ENCODE measurements at regions not wholly inside any gene's neighbourhood (a gene's known extent, or its start where the extent isn't known, plus 50 kb on each side); places are given as distances from the start of the nearest gene placed in this dataset.
"Not testable (repeated sequence)": the region's sequence is repeated elsewhere in the genome, so short reads cannot be mapped to it uniquely, and the experiment has no call there.

GRCh38 chr2:138095336-138095735 is 131.1 kb downstream of the HNMT start:
- Mint-ChIP-seq H3K27me3 (ENCODE audit: unreplicated experiment) (no peaks in the 10 kb centered on the region), H3K36me3 (ENCODE audit: low read depth, unreplicated experiment) (no peaks in the 10 kb centered on the region), H3K9me3 (ENCODE audit: unreplicated experiment) (no peaks in the 10 kb centered on the region), H3K27ac (ENCODE audit: unreplicated experiment) (no peak overlapping the region), H3K4me3 (ENCODE audit: unreplicated experiment) (no peak overlapping the region), H3K4me1 (ENCODE audit: unreplicated experiment) (no peaks in the 10 kb centered on the region)
- TF ChIP-seq, protein P1, sequence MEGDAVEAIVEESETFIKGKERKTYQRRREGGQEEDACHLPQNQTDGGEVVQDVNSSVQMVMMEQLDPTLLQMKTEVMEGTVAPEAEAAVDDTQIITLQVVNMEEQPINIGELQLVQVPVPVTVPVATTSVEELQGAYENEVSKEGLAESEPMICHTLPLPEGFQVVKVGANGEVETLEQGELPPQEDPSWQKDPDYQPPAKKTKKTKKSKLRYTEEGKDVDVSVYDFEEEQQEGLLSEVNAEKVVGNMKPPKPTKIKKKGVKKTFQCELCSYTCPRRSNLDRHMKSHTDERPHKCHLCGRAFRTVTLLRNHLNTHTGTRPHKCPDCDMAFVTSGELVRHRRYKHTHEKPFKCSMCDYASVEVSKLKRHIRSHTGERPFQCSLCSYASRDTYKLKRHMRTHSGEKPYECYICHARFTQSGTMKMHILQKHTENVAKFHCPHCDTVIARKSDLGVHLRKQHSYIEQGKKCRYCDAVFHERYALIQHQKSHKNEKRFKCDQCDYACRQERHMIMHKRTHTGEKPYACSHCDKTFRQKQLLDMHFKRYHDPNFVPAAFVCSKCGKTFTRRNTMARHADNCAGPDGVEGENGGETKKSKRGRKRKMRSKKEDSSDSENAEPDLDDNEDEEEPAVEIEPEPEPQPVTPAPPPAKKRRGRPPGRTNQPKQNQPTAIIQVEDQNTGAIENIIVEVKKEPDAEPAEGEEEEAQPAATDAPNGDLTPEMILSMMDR (IDR thresholded peaks at IDR 0.05; ENCODE audit: unreplicated experiment) = no peak
- no peak for DNase-seq (ENCODE audit: low spot score)

DNA sequence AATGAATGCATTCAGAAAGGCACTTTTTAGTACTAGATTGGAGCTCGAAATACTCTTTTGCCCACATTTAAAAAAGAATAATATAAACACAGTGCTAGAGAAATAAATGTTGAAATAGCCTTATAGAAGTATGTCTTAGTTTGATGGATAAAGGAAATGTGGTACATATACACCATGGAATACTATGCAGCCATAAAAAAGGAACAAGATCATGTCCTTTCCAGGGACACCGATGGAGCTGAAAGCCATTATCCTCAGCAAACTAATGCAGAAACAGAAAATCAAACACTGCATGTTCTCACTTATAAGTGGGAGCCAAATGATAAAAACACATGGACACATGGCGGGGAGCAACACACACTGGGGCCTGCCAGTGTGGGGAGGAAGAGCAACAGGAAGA is 135.0 kb downstream of the HNMT start:
- not testable (repeated sequence) for H3K36me3 Mint-ChIP-seq (ENCODE audit: low read depth, unreplicated experiment); H3K4me1 Mint-ChIP-seq (ENCODE audit: unreplicated experiment); H3K27ac Mint-ChIP-seq (ENCODE audit: unreplicated experiment); H3K27me3 Mint-ChIP-seq (ENCODE audit: unreplicated experiment); H3K9me3 Mint-ChIP-seq (ENCODE audit: unreplicated experiment); DNase-seq (ENCODE audit: low spot score); H3K4me3 Mint-ChIP-seq (ENCODE audit: unreplicated experiment)

GRCh38 chr2:138101718-138102117 is 137.4 kb downstream of the HNMT start:
- Mint-ChIP-seq H3K4me1 (ENCODE audit: unreplicated experiment) (peaks cover 7% of the 10 kb centered on the region), H3K4me3 (ENCODE audit: unreplicated experiment) (no peak overlapping the region), H3K27me3 (ENCODE audit: unreplicated experiment) (no peaks in the 10 kb centered on the region), H3K27ac (ENCODE audit: unreplicated experiment) (no peak overlapping the region), H3K9me3 (ENCODE audit: unreplicated experiment) (no peaks in the 10 kb centered on the region), H3K36me3 (ENCODE audit: low read depth, unreplicated experiment) (no peaks in the 10 kb centered on the region)
- TF ChIP-seq, protein P1 (IDR thresholded peaks at IDR 0.05; ENCODE audit: unreplicated experiment) = no peak
- DNase-seq (ENCODE audit: low spot score) = no peak

GRCh38 chr2:138102664-138103063 is 138.4 kb downstream of the HNMT start:
- no peaks in the 10 kb centered on the region for H3K27me3 Mint-ChIP-seq (ENCODE audit: unreplicated experiment)
- DNase-seq (ENCODE audit: low spot score) = no peak
- no peak overlapping the region for H3K27ac Mint-ChIP-seq (ENCODE audit: unreplicated experiment)
- H3K4me3 Mint-ChIP-seq (ENCODE audit: unreplicated experiment) = no peak overlapping the region
- no peaks in the 10 kb centered on the region for H3K9me3 Mint-ChIP-seq (ENCODE audit: unreplicated experiment)
- H3K36me3 Mint-ChIP-seq (ENCODE audit: low read depth, unreplicated experiment) = no peaks in the 10 kb centered on the region
- H3K4me1 Mint-ChIP-seq (ENCODE audit: unreplicated experiment) = peaks cover 7% of the 10 kb centered on the region
- TF ChIP-seq, protein P1 (IDR thresholded peaks at IDR 0.05; ENCODE audit: unreplicated experiment) = no peak

GRCh38 chr2:138103156-138103555 is 138.9 kb downstream of the HNMT start:
- H3K4me1 Mint-ChIP-seq (ENCODE audit: unreplicated experiment) = peaks cover 7% of the 10 kb centered on the region
- TF ChIP-seq, protein P1 (IDR thresholded peaks at IDR 0.05; ENCODE audit: unreplicated experiment) = no peak
- H3K36me3 Mint-ChIP-seq (ENCODE audit: low read depth, unreplicated experiment) = no peaks in the 10 kb centered on the region
- H3K4me3 Mint-ChIP-seq (ENCODE audit: unreplicated experiment) = no peak overlapping the region
- H3K27me3 Mint-ChIP-seq (ENCODE audit: unreplicated experiment) = no peaks in the 10 kb centered on the region
- no peaks in the 10 kb centered on the region for H3K9me3 Mint-ChIP-seq (ENCODE audit: unreplicated experiment)
- no peak overlapping the region for H3K27ac Mint-ChIP-seq (ENCODE audit: unreplicated experiment)
- DNase-seq (ENCODE audit: low spot score) = no peak

DNA sequence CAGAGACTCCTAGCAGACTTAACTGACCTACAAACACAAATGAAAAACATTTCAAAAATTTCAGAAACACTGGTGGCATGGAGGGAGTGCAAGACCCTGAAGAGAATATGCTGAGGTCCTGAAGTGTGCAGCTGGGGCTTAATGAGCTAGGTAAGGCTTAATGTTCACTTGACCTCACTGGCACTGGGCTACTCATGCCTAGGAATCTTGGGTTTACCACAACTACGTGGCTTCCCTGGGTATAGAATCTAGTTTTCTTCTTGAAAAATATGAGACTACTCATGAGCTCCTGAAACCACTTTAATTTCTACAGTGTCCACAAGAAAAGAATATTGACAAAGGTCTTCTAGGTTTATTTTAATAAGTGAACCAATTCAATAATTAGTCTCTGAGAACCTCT is 139.8 kb downstream of the HNMT start:
- Mint-ChIP-seq H3K27me3 (ENCODE audit: unreplicated experiment) (no peaks in the 10 kb centered on the region), H3K9me3 (ENCODE audit: unreplicated experiment) (no peaks in the 10 kb centered on the region), H3K4me3 (ENCODE audit: unreplicated experiment) (no peak overlapping the region), H3K4me1 (ENCODE audit: unreplicated experiment) (peaks cover 7% of the 10 kb centered on the region), H3K36me3 (ENCODE audit: low read depth, unreplicated experiment) (no peaks in the 10 kb centered on the region), H3K27ac (ENCODE audit: unreplicated experiment) (no peak overlapping the region)
- DNase-seq (ENCODE audit: low spot score) = no peak
- TF ChIP-seq, protein P1 (IDR thresholded peaks at IDR 0.05; ENCODE audit: unreplicated experiment) = no peak

All from endothelial cell (in vitro differentiated cells).